GM20000 (cell line): ENCODE measurements at regions not wholly inside any gene's neighbourhood (a gene's known extent, or its start where the extent isn't known, plus 50 kb on each side); places are given as distances from the start of the nearest gene placed in this dataset.

Experiments
- DNase-seq: peaks from one replicate; pipeline ENCODE4 v3.0.0; 2012; ENCODE audit warnings: low spot score
- TF ChIP-seq, protein P1 (sequence below): IDR thresholded peaks from 2 replicates; pipeline ENCODE4 v1.5.1; 2012; ENCODE audit warnings: mild to moderate bottlenecking, control low read depth; ENCODE audit errors: extremely low read depth, missing control alignments

GRCh38 chr11:112321501-112322172 lies 61.0 kb upstream of the PLET1 start:
- TF ChIP-seq, protein P1, sequence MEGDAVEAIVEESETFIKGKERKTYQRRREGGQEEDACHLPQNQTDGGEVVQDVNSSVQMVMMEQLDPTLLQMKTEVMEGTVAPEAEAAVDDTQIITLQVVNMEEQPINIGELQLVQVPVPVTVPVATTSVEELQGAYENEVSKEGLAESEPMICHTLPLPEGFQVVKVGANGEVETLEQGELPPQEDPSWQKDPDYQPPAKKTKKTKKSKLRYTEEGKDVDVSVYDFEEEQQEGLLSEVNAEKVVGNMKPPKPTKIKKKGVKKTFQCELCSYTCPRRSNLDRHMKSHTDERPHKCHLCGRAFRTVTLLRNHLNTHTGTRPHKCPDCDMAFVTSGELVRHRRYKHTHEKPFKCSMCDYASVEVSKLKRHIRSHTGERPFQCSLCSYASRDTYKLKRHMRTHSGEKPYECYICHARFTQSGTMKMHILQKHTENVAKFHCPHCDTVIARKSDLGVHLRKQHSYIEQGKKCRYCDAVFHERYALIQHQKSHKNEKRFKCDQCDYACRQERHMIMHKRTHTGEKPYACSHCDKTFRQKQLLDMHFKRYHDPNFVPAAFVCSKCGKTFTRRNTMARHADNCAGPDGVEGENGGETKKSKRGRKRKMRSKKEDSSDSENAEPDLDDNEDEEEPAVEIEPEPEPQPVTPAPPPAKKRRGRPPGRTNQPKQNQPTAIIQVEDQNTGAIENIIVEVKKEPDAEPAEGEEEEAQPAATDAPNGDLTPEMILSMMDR, result no peak
- DNase-seq, result no peak

DNA sequence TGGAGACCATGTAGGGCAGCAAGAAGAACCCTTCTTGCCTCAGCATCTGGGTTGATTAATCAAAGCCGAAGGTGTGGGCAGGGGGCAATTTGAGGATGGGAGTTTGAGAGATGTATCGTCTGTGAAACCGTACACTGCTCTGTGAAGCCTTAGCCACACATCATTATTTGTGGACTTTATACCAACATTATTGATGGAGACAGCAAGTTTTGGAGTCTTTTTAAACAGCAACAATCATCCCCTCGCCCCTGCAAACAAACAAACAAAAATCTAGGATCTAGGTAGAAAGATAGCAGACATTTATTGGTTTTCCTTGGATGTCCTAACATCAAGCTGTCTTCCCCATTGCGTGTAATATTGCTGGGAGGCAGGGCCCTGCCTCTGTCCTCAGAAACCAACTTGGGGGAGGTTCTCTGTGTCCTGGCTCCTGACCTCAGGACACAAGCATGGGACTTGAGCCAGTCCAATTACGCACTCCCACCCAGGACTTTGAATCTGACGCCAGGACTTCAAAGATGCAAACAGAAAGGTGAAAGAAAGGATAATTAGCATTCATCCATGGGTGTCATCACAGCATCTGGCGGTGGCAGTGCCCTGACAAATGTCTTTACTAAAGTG lies 61.6 kb upstream of the PLET1 start:
- TF ChIP-seq, protein P1, result no peak
- DNase-seq, result no peak

- DNase-seq, result no peak
- TF ChIP-seq, protein P1, result no peak
These were observed 73.7 kb upstream of the PLET1 start for GRCh38 chr11:112334381-112334780.

GRCh38 chr11:112336356-112336886 lies 75.8 kb upstream of the PLET1 start:
- TF ChIP-seq, protein P1, result no peak
- no peak for DNase-seq

DNA sequence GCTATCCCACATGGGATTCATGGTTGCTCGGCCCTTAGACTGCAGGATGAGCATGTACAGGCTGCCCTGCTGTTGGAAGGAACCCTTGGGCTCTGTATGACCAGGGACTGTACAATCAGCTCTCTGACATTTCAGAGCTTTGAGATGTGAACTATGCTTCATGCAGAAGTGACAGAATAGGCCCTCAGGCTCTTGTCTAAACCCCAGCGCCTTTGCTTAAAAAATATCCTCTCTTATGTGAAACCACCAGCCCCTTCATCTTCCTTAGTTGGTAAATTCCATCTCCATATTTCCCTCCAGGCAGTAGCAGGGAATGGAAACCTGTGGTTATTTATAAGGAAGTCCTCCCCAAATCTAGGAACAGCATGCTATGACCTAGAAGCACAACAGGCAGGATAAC lies 78.9 kb upstream of the PLET1 start:
- no peak for DNase-seq
- TF ChIP-seq, protein P1, result no peak

GRCh38 chr11:112343368-112344039 lies 82.8 kb upstream of the PLET1 start:
- TF ChIP-seq, protein P1, result no peak
- DNase-seq, result no peak

DNA sequence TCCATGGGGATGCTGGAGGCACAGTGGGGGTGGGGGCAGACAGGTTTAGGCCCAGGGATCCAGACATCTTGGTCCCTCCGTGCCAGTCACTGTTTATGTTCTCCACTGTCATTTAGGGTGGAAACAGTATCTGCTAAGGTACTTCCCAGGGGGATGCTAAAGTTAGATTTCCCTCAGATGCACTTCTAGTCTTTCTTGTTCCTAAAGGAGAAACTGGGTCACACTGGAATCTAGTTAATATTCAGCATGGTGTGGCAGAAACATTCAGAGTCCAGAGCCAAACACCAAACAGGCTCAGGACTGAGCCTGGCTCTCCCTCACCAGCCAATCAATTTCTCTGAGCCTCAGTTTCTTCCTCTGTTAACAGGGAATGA lies 83.4 kb upstream of the PLET1 start:
- TF ChIP-seq, protein P1, result no peak
- no peak for DNase-seq
